ENCODE measurements at regions not wholly inside any gene's neighbourhood (a gene's known extent, or its start where the extent isn't known, plus 50 kb on each side); places are given as distances from the start of the nearest gene placed in this dataset.

GRCh38 chr10:78719276-78719675, 349.5 kb upstream of the ZMIZ1 start:
- TF ChIP-seq, protein P1, sequence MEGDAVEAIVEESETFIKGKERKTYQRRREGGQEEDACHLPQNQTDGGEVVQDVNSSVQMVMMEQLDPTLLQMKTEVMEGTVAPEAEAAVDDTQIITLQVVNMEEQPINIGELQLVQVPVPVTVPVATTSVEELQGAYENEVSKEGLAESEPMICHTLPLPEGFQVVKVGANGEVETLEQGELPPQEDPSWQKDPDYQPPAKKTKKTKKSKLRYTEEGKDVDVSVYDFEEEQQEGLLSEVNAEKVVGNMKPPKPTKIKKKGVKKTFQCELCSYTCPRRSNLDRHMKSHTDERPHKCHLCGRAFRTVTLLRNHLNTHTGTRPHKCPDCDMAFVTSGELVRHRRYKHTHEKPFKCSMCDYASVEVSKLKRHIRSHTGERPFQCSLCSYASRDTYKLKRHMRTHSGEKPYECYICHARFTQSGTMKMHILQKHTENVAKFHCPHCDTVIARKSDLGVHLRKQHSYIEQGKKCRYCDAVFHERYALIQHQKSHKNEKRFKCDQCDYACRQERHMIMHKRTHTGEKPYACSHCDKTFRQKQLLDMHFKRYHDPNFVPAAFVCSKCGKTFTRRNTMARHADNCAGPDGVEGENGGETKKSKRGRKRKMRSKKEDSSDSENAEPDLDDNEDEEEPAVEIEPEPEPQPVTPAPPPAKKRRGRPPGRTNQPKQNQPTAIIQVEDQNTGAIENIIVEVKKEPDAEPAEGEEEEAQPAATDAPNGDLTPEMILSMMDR (IDR thresholded peaks at IDR 0.05), result no peak
- Histone ChIP-seq H3K36me3 (no peaks in the 10 kb centered on the region), H3K9me3 (no peaks in the 10 kb centered on the region), H3K4me3 (no peak overlapping the region), H3K27me3 (replicated peaks; ENCODE audit: insufficient read depth) (no peaks in the 10 kb centered on the region), H3K4me1 (ENCODE audit: control insufficient read depth in 1 of 2, low read depth in 2 of 2) (peaks cover 6 to 21% of the 10 kb centered on the region in 2 donors), H3K27ac (no peak overlapping the region)
- ATAC-seq (ENCODE audit: insufficient number of reproducible peaks, low FRiP score, low read depth), result no peak
- DNase-seq (ENCODE audit: low spot score), result no peak

DNA sequence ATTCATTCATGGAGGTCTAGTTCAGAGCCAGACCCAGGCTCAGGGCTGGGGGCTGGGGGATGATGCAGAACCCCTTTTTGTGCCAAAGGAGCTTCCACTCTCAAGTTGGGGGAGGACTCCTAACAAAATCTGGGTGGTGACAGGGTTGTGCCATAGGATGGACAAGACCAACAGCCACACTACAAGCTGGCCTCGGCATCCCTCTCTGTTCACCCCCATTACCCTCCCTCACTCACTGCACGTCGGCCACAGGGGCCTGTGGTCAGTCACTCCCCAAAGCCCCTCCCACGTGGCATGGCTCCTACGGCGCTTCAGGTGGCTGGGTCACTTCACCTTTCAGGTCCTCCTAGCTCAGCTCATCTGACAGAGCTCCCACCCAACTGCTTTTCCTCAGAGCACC, 348.7 kb upstream of the ZMIZ1 start:
- DNase-seq (ENCODE audit: low spot score) (no peak), ATAC-seq (ENCODE audit: insufficient number of reproducible peaks, low FRiP score, low read depth) (no peak)
- no peaks in the 10 kb centered on the region for H3K9me3 ChIP-seq
- TF ChIP-seq, protein P1 (IDR thresholded peaks at IDR 0.05), result no peak
- no peak overlapping the region for H3K4me3 ChIP-seq
- H3K36me3 ChIP-seq, result no peaks in the 10 kb centered on the region
- H3K4me1 ChIP-seq (ENCODE audit: control insufficient read depth in 1 of 2, low read depth in 2 of 2), result peaks cover 6 to 21% of the 10 kb centered on the region in 2 donors
- no peak overlapping the region for H3K27ac ChIP-seq
- H3K27me3 ChIP-seq (replicated peaks; ENCODE audit: insufficient read depth), result no peaks in the 10 kb centered on the region

DNA sequence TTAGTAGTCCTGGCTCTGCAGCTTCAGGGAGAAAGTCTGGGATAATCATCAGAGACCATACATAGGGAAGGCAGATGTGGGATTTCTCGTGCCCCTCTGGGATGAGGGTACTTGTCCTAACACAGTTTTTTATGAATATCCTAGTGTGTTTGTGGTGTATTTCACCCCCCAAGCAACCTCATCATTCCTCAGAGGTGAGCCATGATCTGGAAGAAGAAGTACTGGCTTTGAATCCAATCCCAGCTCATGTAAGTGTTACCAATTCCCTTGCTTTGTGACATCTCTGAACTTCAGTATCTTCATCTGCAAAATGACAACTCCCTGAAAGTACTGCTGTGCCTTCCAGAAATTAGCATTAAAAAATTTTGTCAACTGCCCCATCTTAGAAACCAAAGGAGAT, 347.5 kb upstream of the ZMIZ1 start:
- Histone ChIP-seq H3K9me3 (no peaks in the 10 kb centered on the region), H3K4me1 (ENCODE audit: control insufficient read depth in 1 of 2, low read depth in 2 of 2) (peaks cover 6 to 21% of the 10 kb centered on the region in 2 donors), H3K27me3 (replicated peaks; ENCODE audit: insufficient read depth) (no peaks in the 10 kb centered on the region), H3K27ac (no peak overlapping the region), H3K4me3 (no peak overlapping the region), H3K36me3 (no peaks in the 10 kb centered on the region)
- DNase-seq (ENCODE audit: low spot score) (no peak), ATAC-seq (ENCODE audit: insufficient number of reproducible peaks, low FRiP score, low read depth) (no peak)
- TF ChIP-seq, protein P1 (IDR thresholded peaks at IDR 0.05), result no peak

DNA sequence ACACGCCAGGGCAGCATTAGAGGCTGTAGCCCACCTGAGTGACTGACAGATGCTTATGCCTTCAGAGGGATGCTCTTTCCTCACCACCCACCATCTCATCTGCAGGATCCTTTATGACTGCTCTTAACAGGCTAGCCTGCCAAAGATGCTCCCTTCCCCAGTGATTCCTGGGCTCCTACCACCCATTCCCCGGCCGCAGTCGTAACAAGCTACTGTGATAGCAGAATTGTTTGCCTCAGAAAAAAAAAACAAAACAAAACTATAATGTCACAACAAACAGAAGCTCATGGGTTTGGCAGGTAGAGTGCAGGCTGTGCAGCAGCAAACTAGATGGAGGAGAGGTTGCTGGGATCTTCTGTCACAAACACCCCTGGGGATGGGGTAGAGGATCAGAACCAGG, 343.9 kb upstream of the ZMIZ1 start:
- H3K27ac ChIP-seq, result no peak overlapping the region
- no peaks in the 10 kb centered on the region for H3K36me3 ChIP-seq
- TF ChIP-seq, protein P1 (IDR thresholded peaks at IDR 0.05), result no peak
- no peak for ATAC-seq (ENCODE audit: insufficient number of reproducible peaks, low FRiP score, low read depth)
- no peaks in the 10 kb centered on the region for H3K27me3 ChIP-seq (replicated peaks; ENCODE audit: insufficient read depth)
- no peak overlapping the region for H3K4me3 ChIP-seq
- DNase-seq (ENCODE audit: low spot score), result no peak
- H3K9me3 ChIP-seq, result no peaks in the 10 kb centered on the region
- H3K4me1 ChIP-seq (ENCODE audit: control insufficient read depth in 1 of 2, low read depth in 2 of 2), result peaks cover 0 to 12% of the 10 kb centered on the region in 2 donors

DNA sequence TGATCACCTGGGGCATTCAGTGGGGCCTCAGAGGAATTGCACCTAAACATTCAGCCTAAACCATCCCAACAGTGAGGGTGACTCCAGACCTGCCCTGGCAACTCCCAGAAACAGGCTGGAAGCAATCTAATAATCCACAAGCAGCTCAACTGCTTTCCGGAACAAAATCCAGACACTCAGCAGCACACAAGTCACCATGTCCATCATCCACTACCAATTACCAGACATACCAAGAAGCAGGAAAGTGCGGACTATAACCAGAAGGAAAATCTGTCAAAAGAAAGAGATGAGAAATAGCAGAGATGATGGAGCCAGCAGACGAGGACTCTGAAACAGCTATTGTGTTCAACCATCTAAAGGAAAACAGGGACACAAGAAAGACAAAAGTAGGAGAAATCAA, 342.6 kb upstream of the ZMIZ1 start:
- H3K4me3 ChIP-seq, result no peak overlapping the region
- H3K4me1 ChIP-seq (ENCODE audit: control insufficient read depth in 1 of 2, low read depth in 2 of 2), result peaks cover 0 to 15% of the 10 kb centered on the region in 2 donors
- H3K9me3 ChIP-seq, result no peaks in the 10 kb centered on the region
- ATAC-seq (ENCODE audit: insufficient number of reproducible peaks, low FRiP score, low read depth), result no peak
- H3K27ac ChIP-seq, result no peak overlapping the region
- TF ChIP-seq, protein P1 (IDR thresholded peaks at IDR 0.05), result no peak
- no peak for DNase-seq (ENCODE audit: low spot score)
- H3K36me3 ChIP-seq, result no peaks in the 10 kb centered on the region
- H3K27me3 ChIP-seq (replicated peaks; ENCODE audit: insufficient read depth), result no peaks in the 10 kb centered on the region

All from thoracic aorta (tissue), 2 donors.